ENCODE measurements at regions not wholly inside any gene's neighbourhood (a gene's known extent, or its start where the extent isn't known, plus 50 kb on each side); places are given as distances from the start of the nearest gene placed in this dataset.

GRCh38 chr13:30359991-30360390, 52.6 kb upstream of the KATNAL1 start:
- no peak for TF ChIP-seq FOXK2 (IDR thresholded peaks at IDR 0.05)
- no peak for TF ChIP-seq LEF1 (IDR thresholded peaks at IDR 0.05; ENCODE audit: borderline replicate concordance)
